ENCODE measurements at regions not wholly inside any gene's neighbourhood (a gene's known extent, or its start where the extent isn't known, plus 50 kb on each side); places are given as distances from the start of the nearest gene placed in this dataset.
"Not testable (repeated sequence)": the region's sequence is repeated elsewhere in the genome, so short reads cannot be mapped to it uniquely, and the experiment has no call there.

DNA sequence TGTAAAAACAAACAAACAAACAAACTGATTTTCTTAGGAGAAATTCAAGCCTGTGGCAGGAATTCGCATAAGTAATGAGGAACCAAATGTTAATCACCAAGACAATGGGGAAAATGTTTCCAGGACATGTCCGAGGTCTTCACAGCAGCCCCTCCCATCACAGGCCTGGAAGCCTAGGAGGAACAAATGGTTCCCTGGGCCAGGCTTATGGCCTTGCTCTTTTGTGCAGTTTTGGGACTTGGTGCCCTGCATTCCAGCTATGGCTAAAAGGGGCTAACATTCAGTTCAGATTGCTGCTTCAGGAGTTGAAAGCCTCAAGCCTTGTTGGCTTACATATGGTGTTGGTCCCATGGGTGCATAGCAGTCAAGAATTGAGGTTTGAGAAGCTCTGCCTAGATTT, 1372.7 kb upstream of the CITED2 start:
- Histone ChIP-seq H3K4me3 (no peak overlapping the region), H3K27me3 (no peaks in the 10 kb centered on the region), H3K9me3 (replicated peaks) (no peaks in the 10 kb centered on the region), H3K4me1 (no peaks in the 10 kb centered on the region), H3K36me3 (no peaks in the 10 kb centered on the region), H3K27ac (no peak overlapping the region)
- no peak for DNase-seq

DNA sequence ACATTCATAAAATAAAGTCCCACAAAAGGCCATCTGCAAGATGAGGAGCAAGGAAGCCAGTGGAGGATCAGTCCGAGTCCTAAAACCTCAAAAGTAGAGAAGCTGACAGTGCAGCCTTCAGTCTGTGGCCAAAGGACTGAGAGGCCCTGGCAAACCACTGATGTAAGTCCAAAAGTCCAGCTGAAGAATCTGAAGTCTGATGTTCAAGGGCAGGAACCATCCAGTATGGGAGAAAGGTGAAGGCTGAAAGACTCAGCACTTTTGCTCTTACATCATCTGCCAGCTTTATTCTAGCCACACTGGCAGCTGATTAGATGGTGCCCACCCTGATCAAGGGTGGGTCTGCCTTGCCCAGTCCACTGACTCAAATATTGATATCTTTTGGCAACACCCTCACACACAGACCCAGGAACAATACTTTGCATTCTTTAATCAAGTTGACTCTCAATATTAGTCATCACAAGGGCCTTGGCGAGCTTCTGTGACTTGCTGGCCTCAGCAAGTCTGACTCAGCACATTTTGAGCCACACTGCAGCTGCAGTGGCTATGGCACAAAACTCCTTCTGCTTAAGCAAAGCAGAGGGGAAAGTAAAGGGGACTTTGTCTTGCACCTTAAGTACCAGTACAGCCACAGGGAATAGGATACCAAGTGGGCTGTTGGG, 1370.3 kb upstream of the CITED2 start:
- no peaks in the 10 kb centered on the region for H3K9me3 ChIP-seq (replicated peaks)
- no peaks in the 10 kb centered on the region for H3K4me1 ChIP-seq
- DNase-seq: no peak
- H3K27ac ChIP-seq: no peak overlapping the region
- no peaks in the 10 kb centered on the region for H3K27me3 ChIP-seq
- no peaks in the 10 kb centered on the region for H3K36me3 ChIP-seq
- H3K4me3 ChIP-seq: no peak overlapping the region

DNA sequence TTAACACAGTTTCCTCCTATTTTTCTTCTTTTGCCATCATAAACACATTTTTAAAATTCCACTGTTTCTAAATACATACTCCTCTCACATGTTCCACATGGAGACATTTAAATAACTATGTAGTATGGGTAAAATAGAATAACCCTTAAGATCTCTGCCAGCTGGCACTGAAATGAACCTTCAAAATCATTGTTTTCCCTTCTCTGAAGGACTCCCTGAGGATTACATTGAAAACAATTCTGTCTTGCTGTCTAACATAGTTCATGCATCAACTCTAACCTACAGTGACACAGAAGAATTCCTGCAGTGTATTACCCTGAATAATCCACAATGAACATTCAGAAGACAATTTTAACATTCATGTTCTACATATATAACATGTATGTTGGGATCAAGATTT, 1361.8 kb upstream of the CITED2 start:
- DNase-seq: no peak

DNA sequence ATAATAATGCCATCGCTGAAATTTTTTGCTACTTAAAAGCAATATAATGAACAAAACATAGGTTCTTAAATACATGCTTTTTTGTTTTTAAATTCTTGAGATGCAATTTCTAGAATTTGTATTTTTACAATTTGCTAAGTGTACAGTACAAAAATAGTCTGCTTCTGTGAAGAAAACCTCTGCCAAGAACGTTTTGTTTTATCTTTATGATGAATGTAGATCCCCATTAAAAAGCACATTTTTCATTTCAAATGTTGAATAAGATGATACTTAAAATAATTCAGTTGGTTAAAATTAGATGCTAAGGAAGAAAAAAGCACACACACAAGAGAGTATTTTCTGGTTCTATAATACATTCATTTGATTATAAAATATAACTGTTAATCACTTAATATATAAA, 1358.5 kb upstream of the CITED2 start:
- no peak overlapping the region for H3K4me3 ChIP-seq

More for the DNA sequence above, 1361.8 kb upstream of the CITED2 start:
- Histone ChIP-seq H3K27me3 (no peaks in the 10 kb centered on the region), H3K9me3 (replicated peaks) (no peaks in the 10 kb centered on the region), H3K27ac (no peak overlapping the region), H3K4me1 (no peaks in the 10 kb centered on the region), H3K4me3 (no peak overlapping the region), H3K36me3 (no peaks in the 10 kb centered on the region)

DNA sequence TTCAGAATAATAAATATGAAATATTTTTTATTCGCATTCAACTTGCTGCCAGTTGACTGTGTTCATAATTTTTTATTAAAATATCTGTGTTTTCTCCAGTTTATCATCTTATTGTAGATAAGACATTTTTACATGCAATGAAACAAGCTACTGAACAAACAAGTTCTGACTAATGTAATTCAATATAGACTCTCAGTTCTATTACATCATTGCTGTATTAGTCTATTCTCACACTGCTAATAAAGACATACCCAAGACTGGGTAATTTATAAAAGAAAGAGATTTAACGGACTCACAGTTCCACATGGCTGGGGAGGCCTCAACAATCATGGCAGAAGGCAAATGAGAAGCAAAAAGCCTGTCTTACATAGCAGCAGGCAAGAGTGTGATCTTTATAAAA, 1357.7 kb upstream of the CITED2 start:
- Histone ChIP-seq H3K27me3 (no peaks in the 10 kb centered on the region), H3K36me3 (no peaks in the 10 kb centered on the region), H3K9me3 (replicated peaks) (no peaks in the 10 kb centered on the region), H3K4me3 (no peak overlapping the region), H3K27ac (no peak overlapping the region), H3K4me1 (no peaks in the 10 kb centered on the region)
- no peak for DNase-seq

More for the DNA sequence above, 1358.5 kb upstream of the CITED2 start:
- no peaks in the 10 kb centered on the region for H3K9me3 ChIP-seq (replicated peaks)
- DNase-seq: no peak
- no peaks in the 10 kb centered on the region for H3K27me3 ChIP-seq
- H3K4me1 ChIP-seq: no peaks in the 10 kb centered on the region
- H3K27ac ChIP-seq: no peak overlapping the region
- H3K36me3 ChIP-seq: no peaks in the 10 kb centered on the region

DNA sequence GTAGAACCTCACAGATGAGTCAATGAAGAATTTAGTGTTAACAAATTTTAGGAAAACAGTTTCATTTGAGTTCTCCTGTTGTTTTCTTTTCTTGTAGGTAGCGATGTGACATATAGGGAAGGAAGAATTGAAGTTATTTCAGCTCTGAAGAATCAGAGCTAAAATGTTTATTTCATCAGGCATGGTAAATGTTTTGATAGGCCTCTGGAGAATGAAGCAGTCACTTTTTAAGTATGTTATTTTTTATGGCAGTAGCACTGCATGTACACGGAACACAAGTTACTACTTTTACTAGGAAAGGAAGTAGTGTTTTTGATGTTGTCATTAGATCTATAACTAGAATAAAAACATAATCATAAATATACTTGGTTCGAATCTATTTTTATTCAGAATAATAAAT, 1357.3 kb upstream of the CITED2 start:
- no peaks in the 10 kb centered on the region for H3K27me3 ChIP-seq
- H3K4me1 ChIP-seq: no peaks in the 10 kb centered on the region
- no peaks in the 10 kb centered on the region for H3K36me3 ChIP-seq
- no peaks in the 10 kb centered on the region for H3K9me3 ChIP-seq (replicated peaks)
- no peak for DNase-seq
- H3K27ac ChIP-seq: no peak overlapping the region
- no peak overlapping the region for H3K4me3 ChIP-seq

DNA sequence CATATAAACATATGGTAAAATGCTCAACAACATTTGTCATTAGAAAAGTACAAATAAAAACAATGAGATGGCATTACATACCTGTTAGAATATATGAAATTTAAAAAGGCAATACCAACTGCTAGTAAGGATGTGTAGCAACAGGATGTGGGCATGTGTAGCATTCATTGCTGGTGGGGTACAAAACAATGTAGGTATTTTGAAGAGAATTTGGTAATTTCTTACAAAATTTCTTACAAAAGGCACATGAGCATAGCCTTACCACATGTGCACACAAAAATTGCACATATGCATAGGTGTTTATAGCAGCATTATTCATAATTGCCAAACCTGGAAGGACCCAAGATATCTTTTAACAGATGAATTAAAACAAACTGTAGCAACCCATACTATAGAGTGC, 1355.1 kb upstream of the CITED2 start:
- H3K9me3 ChIP-seq (replicated peaks): no peaks in the 10 kb centered on the region
- no peak overlapping the region for H3K4me3 ChIP-seq
- no peak overlapping the region for H3K27ac ChIP-seq
- no peaks in the 10 kb centered on the region for H3K27me3 ChIP-seq
- H3K36me3 ChIP-seq: no peaks in the 10 kb centered on the region
- DNase-seq: no peak
- H3K4me1 ChIP-seq: no peaks in the 10 kb centered on the region

DNA sequence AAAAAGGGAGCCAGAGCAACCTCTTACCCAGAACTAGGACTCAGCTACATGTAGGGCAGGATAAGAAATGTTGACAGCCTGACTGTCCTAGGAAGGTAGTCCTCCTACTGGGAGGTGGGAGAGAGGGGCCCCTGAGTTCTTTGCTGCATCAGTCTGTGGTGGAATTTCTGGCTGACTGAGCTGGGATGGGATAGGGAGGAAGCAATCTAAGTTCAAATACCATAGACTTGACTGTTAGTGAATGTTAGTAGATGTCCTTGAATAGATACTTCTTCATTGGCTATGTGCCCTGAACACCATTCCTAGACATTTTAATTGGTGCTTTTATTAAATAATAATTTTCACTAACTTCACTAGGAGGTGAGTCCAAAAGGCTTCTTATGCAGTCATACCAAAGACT, 1343.6 kb upstream of the CITED2 start:
- Histone ChIP-seq H3K9me3 (replicated peaks) (no peaks in the 10 kb centered on the region), H3K4me1 (no peaks in the 10 kb centered on the region), H3K4me3 (no peak overlapping the region), H3K36me3 (no peaks in the 10 kb centered on the region), H3K27ac (no peak overlapping the region), H3K27me3 (no peaks in the 10 kb centered on the region)
- no peak for DNase-seq

DNA sequence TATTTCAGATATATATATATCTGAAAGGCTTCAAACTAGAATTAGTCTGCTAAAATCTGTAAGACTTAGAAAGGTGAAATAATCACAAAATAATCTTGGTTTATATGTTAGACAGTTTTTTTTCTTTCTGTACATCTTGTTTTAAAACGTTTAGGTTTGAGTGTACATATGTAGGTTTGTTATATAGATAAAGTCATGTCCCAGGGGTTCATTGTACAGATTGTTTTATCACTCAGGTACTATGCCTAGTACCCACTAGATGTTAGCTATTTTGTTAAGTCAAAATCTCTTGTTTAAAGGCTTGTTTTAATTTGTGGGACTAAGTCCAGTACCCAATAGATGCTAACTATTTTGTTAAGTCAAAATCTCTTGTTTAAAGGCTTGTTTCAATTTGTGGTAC, 1339.0 kb upstream of the CITED2 start:
- Histone ChIP-seq H3K27ac (no peak overlapping the region), H3K4me1 (no peaks in the 10 kb centered on the region), H3K36me3 (no peaks in the 10 kb centered on the region), H3K9me3 (replicated peaks) (no peaks in the 10 kb centered on the region), H3K27me3 (no peaks in the 10 kb centered on the region), H3K4me3 (no peak overlapping the region)
- DNase-seq: no peak

DNA sequence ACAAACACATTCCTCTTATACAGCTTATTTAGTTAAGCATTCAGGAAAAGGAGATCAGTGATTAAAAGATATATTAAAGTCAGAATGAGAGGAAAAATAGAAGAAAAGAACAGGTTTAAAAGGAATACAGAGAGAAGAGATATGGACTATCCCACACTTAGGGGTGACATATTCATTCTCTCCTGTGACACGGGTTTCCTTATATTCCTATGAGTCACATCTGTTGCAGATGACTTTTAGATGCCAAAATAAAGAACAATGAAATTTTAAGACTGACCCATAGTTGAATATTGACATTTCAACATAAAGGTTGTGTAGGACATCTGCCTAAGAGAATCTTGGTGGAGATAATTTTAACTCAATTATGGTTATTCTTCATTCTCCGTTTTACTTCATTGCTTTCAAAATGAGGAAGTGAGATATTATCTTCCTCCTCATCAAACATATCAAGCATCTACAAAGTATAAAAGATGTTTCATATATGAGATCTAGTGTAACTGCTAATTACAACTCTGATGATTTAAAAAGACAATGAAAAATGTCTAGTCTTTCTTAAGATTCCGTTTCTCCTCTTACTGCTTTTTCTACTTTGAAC, 1336.7 kb upstream of the CITED2 start:
- no peaks in the 10 kb centered on the region for H3K27me3 ChIP-seq
- no peak overlapping the region for H3K27ac ChIP-seq
- no peaks in the 10 kb centered on the region; the same call in 1 of the 2 replicates for H3K36me3 ChIP-seq
- H3K9me3 ChIP-seq (replicated peaks): no peaks in the 10 kb centered on the region
- no peak overlapping the region for H3K4me3 ChIP-seq
- H3K4me1 ChIP-seq: no peaks in the 10 kb centered on the region; the same call in 1 of the 2 replicates
- DNase-seq: no peak

DNA sequence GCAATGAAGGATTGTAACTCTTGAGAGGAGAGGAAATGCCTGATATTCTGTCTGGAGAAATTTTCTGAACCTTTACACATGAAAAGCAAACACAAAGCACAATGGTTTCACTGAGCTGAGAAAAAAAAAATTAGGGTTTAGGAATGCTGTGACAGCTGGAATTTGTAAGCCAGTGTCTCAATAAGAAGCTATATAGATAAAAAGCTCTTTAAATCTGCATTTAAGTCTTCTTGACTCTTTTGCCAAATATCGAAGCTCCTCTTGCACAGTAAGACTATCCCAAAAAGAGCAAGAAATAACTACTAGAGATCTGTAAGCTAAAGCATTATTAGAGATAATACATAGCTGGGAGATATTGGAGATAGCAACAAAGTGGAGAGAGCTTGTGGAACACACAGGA, 1334.0 kb upstream of the CITED2 start:
- no peaks in the 10 kb centered on the region; the same call in 1 of the 2 replicates for H3K4me1 ChIP-seq
- no peak overlapping the region for H3K27ac ChIP-seq
- H3K27me3 ChIP-seq: no peaks in the 10 kb centered on the region
- H3K4me3 ChIP-seq: no peak overlapping the region
- peak in 1 of 2 experiments; percentile 31 for DNase-seq
- H3K9me3 ChIP-seq (replicated peaks): no peaks in the 10 kb centered on the region
- no peaks in the 10 kb centered on the region; the same call in 1 of the 2 replicates for H3K36me3 ChIP-seq

DNA sequence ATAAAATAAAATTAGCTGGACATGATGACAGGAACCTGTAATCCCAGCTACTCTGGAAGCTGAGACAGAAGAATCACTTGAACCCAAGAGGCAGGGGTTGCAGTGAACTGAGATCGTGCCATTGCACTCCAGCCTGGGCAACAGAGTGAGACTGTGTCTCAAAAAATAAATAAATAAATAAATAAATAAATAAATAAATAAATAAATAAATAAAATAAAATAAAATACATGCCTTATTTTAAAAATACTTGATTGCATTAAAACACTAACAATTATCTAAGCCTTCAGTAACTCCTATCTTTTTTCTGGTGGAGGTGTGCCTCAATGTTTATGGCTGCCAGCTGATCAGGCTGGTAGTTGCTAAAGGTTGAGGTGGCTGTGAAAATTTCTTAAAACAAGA, 1329.6 kb upstream of the CITED2 start:
- H3K36me3 ChIP-seq; H3K4me1 ChIP-seq; H3K4me3 ChIP-seq; H3K9me3 ChIP-seq (replicated peaks); DNase-seq; H3K27me3 ChIP-seq; H3K27ac ChIP-seq: not testable (repeated sequence)

DNA sequence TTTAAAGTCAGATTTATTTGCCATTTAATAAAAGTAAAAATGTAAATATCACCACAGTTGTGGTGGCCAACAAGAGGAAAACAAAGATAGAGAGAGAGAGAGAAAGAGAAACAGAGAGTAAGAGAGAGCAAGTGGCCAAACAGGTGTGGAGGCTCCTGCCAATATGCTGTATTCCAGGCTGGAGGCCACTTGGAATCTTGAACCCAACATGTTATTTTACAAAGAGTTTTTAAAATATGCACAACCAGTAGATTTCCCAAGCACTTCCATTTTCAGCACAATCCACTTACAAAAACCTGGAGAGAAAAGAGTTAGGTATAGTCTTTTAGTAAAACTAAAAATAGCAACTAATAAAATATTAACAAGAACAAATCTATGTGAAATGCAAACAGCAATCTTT, 1323.1 kb upstream of the CITED2 start:
- no peak overlapping the region for H3K4me3 ChIP-seq
- H3K36me3 ChIP-seq: no peaks in the 10 kb centered on the region
- no peaks in the 10 kb centered on the region for H3K27me3 ChIP-seq
- no peak for DNase-seq
- H3K27ac ChIP-seq: no peak overlapping the region
- H3K4me1 ChIP-seq: no peaks in the 10 kb centered on the region
- H3K9me3 ChIP-seq (replicated peaks): no peaks in the 10 kb centered on the region

DNA sequence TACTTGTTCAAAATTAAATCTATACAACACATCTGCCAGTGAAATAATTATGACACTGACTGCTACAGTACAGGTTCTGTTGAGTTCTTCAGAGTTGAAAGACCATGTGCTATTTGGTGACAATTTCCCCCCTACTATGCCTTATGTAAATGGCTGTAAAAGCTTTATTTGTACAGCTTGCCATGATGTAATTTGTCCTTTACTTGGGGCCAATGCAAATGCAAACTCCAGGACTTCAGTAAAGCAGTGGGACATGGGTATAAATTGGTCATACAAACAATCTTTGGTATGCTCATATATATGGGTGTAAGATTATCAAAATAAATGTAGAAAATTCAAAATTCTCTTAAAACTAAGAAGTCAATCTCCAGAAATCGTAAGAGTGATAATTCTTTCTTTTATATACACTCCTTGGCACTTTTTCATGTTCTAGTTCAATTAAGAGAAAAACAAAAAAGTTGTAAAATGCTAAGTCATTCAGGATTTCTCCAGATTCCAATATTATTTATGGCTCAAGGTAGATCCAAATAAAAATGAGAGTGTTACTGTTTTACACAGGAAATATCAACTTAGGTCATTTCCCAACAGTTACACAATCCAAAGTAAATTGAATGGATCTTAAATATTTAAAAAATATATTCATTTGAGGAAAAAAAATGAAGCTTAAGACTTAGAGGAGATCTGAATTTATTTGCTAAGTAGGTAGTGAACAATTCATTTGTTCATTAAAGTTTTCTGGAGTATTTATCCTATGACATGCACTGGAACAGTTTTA, 1310.5 kb upstream of the CITED2 start:
- Histone ChIP-seq H3K9me3 (replicated peaks) (no peaks in the 10 kb centered on the region), H3K27ac (no peak overlapping the region), H3K27me3 (no peaks in the 10 kb centered on the region), H3K36me3 (no peaks in the 10 kb centered on the region), H3K4me1 (no peaks in the 10 kb centered on the region), H3K4me3 (no peak overlapping the region)
- DNase-seq: no peak

DNA sequence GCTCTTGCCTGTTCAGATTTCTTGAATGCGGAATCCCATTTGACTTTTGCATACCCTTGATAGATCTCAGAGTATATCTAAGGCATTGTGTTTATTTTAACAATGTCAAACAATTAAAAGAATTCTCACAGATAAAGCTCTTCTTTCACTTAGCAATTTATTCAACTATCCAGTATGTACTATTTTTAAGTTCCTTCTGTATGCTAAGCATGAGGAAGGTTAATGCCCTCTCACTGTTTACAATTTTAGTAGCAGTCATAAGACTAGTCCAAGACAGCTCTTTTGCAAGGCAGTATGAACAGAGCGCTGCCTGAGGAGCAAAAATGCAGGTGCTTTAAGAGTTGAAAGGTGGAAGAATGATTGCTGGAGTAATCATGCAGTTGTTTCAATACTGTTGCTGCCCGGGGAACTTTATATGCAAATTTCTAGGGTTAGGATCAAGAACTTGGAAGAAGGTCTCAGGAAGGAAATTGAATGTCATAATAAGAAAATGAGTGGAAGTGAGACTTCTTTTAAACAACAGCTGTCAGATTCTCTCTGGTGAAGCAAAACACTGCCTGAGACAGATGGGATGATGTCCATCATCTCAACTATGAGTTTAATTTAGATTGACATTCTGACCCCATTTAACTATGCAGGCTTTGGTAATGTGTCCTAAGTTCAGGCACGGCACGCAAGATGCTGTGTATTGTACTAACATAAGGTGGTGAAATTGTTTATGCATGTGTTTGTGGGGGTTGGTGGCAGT, 1303.5 kb upstream of the CITED2 start:
- Histone ChIP-seq H3K4me1 (no peaks in the 10 kb centered on the region), H3K36me3 (no peaks in the 10 kb centered on the region), H3K4me3 (no peak overlapping the region), H3K27ac (no peak overlapping the region), H3K27me3 (no peaks in the 10 kb centered on the region), H3K9me3 (replicated peaks) (no peaks in the 10 kb centered on the region)
- no peak for DNase-seq

Measured in SJCRH30 (cell line).